H1 (cell line): ENCODE measurements at regions not wholly inside any gene's neighbourhood (a gene's known extent, or its start where the extent isn't known, plus 50 kb on each side); places are given as distances from the start of the nearest gene placed in this dataset.

Source experiments
- CTCF ChIA-PET: fragments of 300-600 bp; sonication (Branson Sonifier 250); formaldehyde crosslinking; loops from one replicate; lab custom pipeline; 2021; ENCODE audit not compliant: partially characterized antibody; lab: Charles Lee
- POLR2A ChIA-PET: fragments of 300-600 bp; sonication (Branson Sonifier 250); formaldehyde crosslinking; loops from one replicate; lab custom pipeline; 2021; ENCODE audit warnings: inconsistent platforms; ENCODE audit not compliant: partially characterized antibody; lab: Charles Lee
- DNase-seq, 2 experiments: peaks; one replicate each; pipeline versions ENCODE4 v3.0.0 to v3.0.0-alpha.2; 2010 to 2022; ENCODE audit warnings: low spot score in 2 of 2, low read depth in 1 of 2, mixed read lengths in 1 of 2
- FAIRE-seq: peaks from 2 replicates; lab custom pipeline; 2011; peaks lifted over from hg19 to GRCh38; lab: Jason Lieb, UNC
- H2AFZ ChIP-seq: 2 replicates; pipeline ENCODE4 v1.8.1; 2012; ENCODE audit warnings: low read length, inconsistent platforms
- H2AK5ac ChIP-seq: 2 replicates; pipeline ENCODE4 v1.6.1; 2013; ENCODE audit warnings: low read depth, low read length
- H2BK120ac ChIP-seq: replicated peaks from 2 replicates; pipeline ENCODE3; 2013; ENCODE audit warnings: low read depth, low read length, inconsistent platforms
- H2BK12ac ChIP-seq: 2 replicates; pipeline ENCODE4 v1.6.1; 2013; ENCODE audit warnings: low read depth, low read length
- H2BK15ac ChIP-seq: 2 replicates; pipeline ENCODE4 v1.6.1; 2013; ENCODE audit warnings: low read length
- H2BK20ac ChIP-seq: 2 replicates; pipeline ENCODE4 v1.6.1; 2013; ENCODE audit warnings: low read length
- H2BK5ac ChIP-seq: 2 replicates; pipeline ENCODE4 v1.6.1; 2013; ENCODE audit warnings: low read depth, low read length
- H3K14ac ChIP-seq: 2 replicates; pipeline ENCODE4 v1.6.1; 2013; ENCODE audit warnings: inconsistent platforms; ENCODE audit not compliant: insufficient read length
- H3K18ac ChIP-seq: 2 replicates; pipeline ENCODE4 v1.6.1; 2013; ENCODE audit warnings: low read length; ENCODE audit errors: extremely low read depth
- H3K23ac ChIP-seq: 2 replicates; pipeline ENCODE4 v1.6.1; 2013; ENCODE audit warnings: inconsistent platforms; ENCODE audit not compliant: insufficient read length
- H3K23me2 ChIP-seq: 2 replicates; pipeline ENCODE4 v1.6.1; 2013; ENCODE audit warnings: low read depth, low read length
- H3K27ac ChIP-seq: 2 replicates; pipeline ENCODE4 v1.6.1; 2011; ENCODE audit warnings: low read depth, low read length, inconsistent platforms
- H3K27me3 ChIP-seq, 4 experiments: replicated peaks in 1 of 4; 1 replicate in 1 of 4; 2 replicates in 3 of 4; pipeline versions ENCODE4 v1.6.1 to v1.8.1; 2011 to 2013; ENCODE audit warnings: low read length in 3 of 4, mild to moderate bottlenecking in 3 of 4, inconsistent platforms in 2 of 4, mixed read lengths in 2 of 4, moderate library complexity in 1 of 4; ENCODE audit not compliant: control insufficient read depth in 3 of 4, insufficient read depth in 3 of 4; ENCODE audit errors: extremely low read depth in 1 of 4
- H3K36me3 ChIP-seq, 4 experiments: 2 replicates each; pipeline versions ENCODE4 v1.6.1 to v1.8.1; 2011 to 2013; ENCODE audit warnings: mild to moderate bottlenecking in 4 of 4, low read length in 3 of 4, moderate library complexity in 2 of 4, control low read depth in 1 of 4, inconsistent platforms in 1 of 4; ENCODE audit not compliant: insufficient read depth in 4 of 4, control insufficient read depth in 2 of 4
- H3K4ac ChIP-seq: replicated peaks from 2 replicates; pipeline ENCODE3; 2013; ENCODE audit warnings: low read length, low read depth, mixed read lengths, inconsistent platforms; ENCODE audit not compliant: insufficient read length
- H3K4me1 ChIP-seq, 4 experiments: replicated peaks in 1 of 4; 1 replicate in 1 of 4; 2 replicates in 3 of 4; pipeline versions ENCODE4 v1.6.1 to v1.8.1; 2011 to 2013; ENCODE audit warnings: low read length in 3 of 4, inconsistent platforms in 2 of 4, mixed read lengths in 1 of 4; ENCODE audit not compliant: insufficient read depth in 4 of 4, control insufficient read depth in 3 of 4
- H3K4me2 ChIP-seq, 2 experiments: 2 replicates each; pipeline versions ENCODE4 v1.6.1 to v1.8.1; 2011 to 2013; ENCODE audit warnings: low read depth in 2 of 2, low read length in 2 of 2, control low read depth in 1 of 2, inconsistent platforms in 1 of 2, mild to moderate bottlenecking in 1 of 2; ENCODE audit not compliant: insufficient read depth in 1 of 2
- H3K4me3 ChIP-seq, 4 experiments: fragments of 200-600, 300-600 bp in 1 of 4; sonication (generic), shearing (Covaris generic), sonication (Bioruptor Twin) in 1 of 4; 2 replicates each; pipeline versions ENCODE4 v1.5.1 to v1.8.1; 2011 to 2016; ENCODE audit warnings: low read length in 4 of 4, low read depth in 3 of 4, control low read depth in 2 of 4, inconsistent platforms in 2 of 4, mild to moderate bottlenecking in 2 of 4, mixed read lengths in 1 of 4, moderate library complexity in 1 of 4; ENCODE audit not compliant: insufficient read depth in 2 of 4; ENCODE audit errors: extremely low read depth in 1 of 4
- H3K56ac ChIP-seq: replicated peaks from 2 replicates; pipeline ENCODE3; 2013; ENCODE audit warnings: low read depth, mild to moderate bottlenecking, mixed read lengths, low read length, inconsistent platforms; ENCODE audit not compliant: insufficient read length
- H3K79me1 ChIP-seq: 2 replicates; pipeline ENCODE4 v1.6.1; 2013; ENCODE audit warnings: low read depth, low read length, control low read depth
- H3K79me2 ChIP-seq, 2 experiments: 2 replicates each; pipeline versions ENCODE4 v1.6.1 to v1.8.1; 2012 to 2013; ENCODE audit warnings: low read length in 2 of 2, mild to moderate bottlenecking in 2 of 2, inconsistent platforms in 1 of 2; ENCODE audit not compliant: insufficient read depth in 2 of 2, control insufficient read depth in 1 of 2
- H3K9ac ChIP-seq, 4 experiments: replicated peaks in 1 of 4; 1 replicate in 1 of 4; 2 replicates in 3 of 4; pipeline versions ENCODE4 v1.6.1 to v1.8.1; 2011 to 2013; ENCODE audit warnings: low read depth in 3 of 4, low read length in 3 of 4, control low read depth in 2 of 4, mild to moderate bottlenecking in 2 of 4, moderate library complexity in 2 of 4, inconsistent platforms in 1 of 4; ENCODE audit errors: extremely low read depth in 1 of 4
- H3K9me3 ChIP-seq, 2 experiments: 2 replicates each; pipeline versions ENCODE4 v1.6.1 to v1.8.1; 2012 to 2013; ENCODE audit warnings: mild to moderate bottlenecking in 2 of 2, moderate library complexity in 2 of 2, control low read depth in 1 of 2, inconsistent platforms in 1 of 2, low read depth in 1 of 2, low read length in 1 of 2, mixed read lengths in 1 of 2; ENCODE audit not compliant: insufficient read depth in 2 of 2
- H4K20me1 ChIP-seq, 2 experiments: replicated peaks in 1 of 2; 2 replicates each; pipeline versions ENCODE3 to v1.8.1; 2011 to 2013; ENCODE audit warnings: inconsistent platforms in 2 of 2, low read length in 2 of 2, mild to moderate bottlenecking in 1 of 2; ENCODE audit not compliant: insufficient read depth in 2 of 2, control insufficient read depth in 1 of 2
- H4K5ac ChIP-seq: 2 replicates; pipeline ENCODE4 v1.6.1; 2013; ENCODE audit warnings: low read length, low read depth, mixed read lengths, inconsistent platforms; ENCODE audit not compliant: insufficient read length
- H4K8ac ChIP-seq: 2 replicates; pipeline ENCODE4 v1.8.0; 2013; ENCODE audit warnings: mild to moderate bottlenecking, moderate library complexity, low read length, inconsistent platforms; ENCODE audit not compliant: insufficient read depth; ENCODE audit errors: extremely low read depth
- H4K91ac ChIP-seq: replicated peaks from 2 replicates; pipeline ENCODE3; 2013; ENCODE audit warnings: low read length, mixed read lengths, inconsistent platforms; ENCODE audit not compliant: insufficient read length
- BRCA1 ChIP-seq: IDR thresholded peaks from 2 replicates; pipeline ENCODE4 v1.6.1; 2012; ENCODE audit warnings: low read depth, low read length, improper control_type of control experiment
- CBX8 ChIP-seq: fragments of 300-800, 300-1000 bp; sonication (generic); IDR thresholded peaks from 2 replicates; pipeline ENCODE4 v1.7.1; 2016; ENCODE audit warnings: low read depth, low read length, borderline replicate concordance
- CTCF ChIP-seq, 3 experiments: IDR thresholded peaks; 1 replicate in 2 of 3; 2 replicates in 1 of 3; pipeline versions ENCODE4 v1.5.1 to v1.6.1; 2011; ENCODE audit warnings: low read length in 3 of 3, mild to moderate bottlenecking in 3 of 3, inconsistent platforms in 2 of 3, low read depth in 1 of 3, moderate library complexity in 1 of 3; ENCODE audit not compliant: insufficient read depth in 1 of 3; ENCODE audit errors: control extremely low read depth in 1 of 3
- KDM5A ChIP-seq: fragments of 200-600 bp; IDR thresholded peaks from 2 replicates; pipeline ENCODE4 v1.7.1; 2012; ENCODE audit warnings: mild to moderate bottlenecking, low read length, inconsistent platforms, mixed read lengths
- RBBP5 ChIP-seq: IDR thresholded peaks from 2 replicates; pipeline ENCODE4 v1.7.1; 2012; ENCODE audit warnings: low read depth, mild to moderate bottlenecking, inconsistent platforms, low read length, moderate library complexity, borderline replicate concordance
- RNF2 ChIP-seq: fragments of 200-900, 300-1000 bp; sonication (generic); IDR thresholded peaks from 2 replicates; pipeline ENCODE4 v1.7.1; 2016; ENCODE audit warnings: borderline replicate concordance, low read depth, mild to moderate bottlenecking, antibody characterized with exemption, low read length; ENCODE audit not compliant: poor library complexity, severe bottlenecking; ENCODE audit errors: missing control alignments
- RXRA ChIP-seq: IDR thresholded peaks from 2 replicates; pipeline ENCODE4 v1.6.1; 2011; ENCODE audit warnings: low read depth, mild to moderate bottlenecking, low read length, moderate library complexity; ENCODE audit not compliant: insufficient read depth
- SAP30 ChIP-seq: fragments of 300-600 bp; sonication (generic); IDR thresholded peaks from 2 replicates; pipeline ENCODE4 v1.7.1; 2012; ENCODE audit warnings: low read length, moderate library complexity, mild to moderate bottlenecking, inconsistent platforms; ENCODE audit not compliant: insufficient read depth, insufficient replicate concordance
- SIX5 ChIP-seq: IDR thresholded peaks from 2 replicates; pipeline ENCODE4 v1.6.1; 2011; ENCODE audit warnings: mild to moderate bottlenecking, low read depth, low read length
- SRF ChIP-seq: IDR thresholded peaks from 2 replicates; pipeline ENCODE4 v1.6.1; 2011; ENCODE audit warnings: mild to moderate bottlenecking, low read depth, low read length, moderate library complexity
- SUZ12 ChIP-seq: fragments of 200-600 bp; sonication (generic); IDR thresholded peaks from 2 replicates; pipeline ENCODE4 v1.6.1; 2012; ENCODE audit warnings: mild to moderate bottlenecking, inconsistent platforms, low read length, moderate library complexity, mixed read lengths
- TBP ChIP-seq: IDR thresholded peaks from 2 replicates; pipeline ENCODE4 v1.6.1; 2011; ENCODE audit warnings: low read depth, low read length, improper control_type of control experiment
- WGBS, 2 experiments: shearing (Covaris generic) in 1 of 2; methylation state at CpG; one replicate each; pipeline versions ENCODE4 v1.1.6 to v1.1.7; 2013 to 2015; ENCODE audit warnings: low lambda C conversion rate in 2 of 2, mixed read lengths in 2 of 2, inconsistent platforms in 1 of 2, low coverage in 1 of 2, missing lambda C conversion rate in 1 of 2; ENCODE audit not compliant: insufficient replicate concordance in 2 of 2, insufficient coverage in 1 of 2, insufficient read length in 1 of 2; ENCODE audit errors: extremely low coverage in 1 of 2, missing lambda C conversion rate in 1 of 2; 5-methylcytosine and 5-hydroxymethylcytosine counted together

GRCh38 chr2:186909095-186909494 is 60.1 kb upstream of the ZSWIM2 start:
- H2AFZ ChIP-seq: no peak overlapping the region
- WGBS, 2 experiments: 89% methylated on average over 3 of the region's 3 CpGs; no CpG with 5 or more reads in 1 of the 2 experiments
- H3K14ac ChIP-seq: no peak overlapping the region
- no peaks in the 10 kb centered on the region; a peak in 1 of 7 replicates for H3K27me3 ChIP-seq
- no peak overlapping the region for H3K4me3 ChIP-seq
- H3K36me3 ChIP-seq: no peaks in the 10 kb centered on the region
- H3K9ac ChIP-seq: no peak overlapping the region
- H2BK5ac ChIP-seq: no peak overlapping the region
- H3K56ac ChIP-seq: no peak overlapping the region
- no peaks in the 10 kb centered on the region for H3K23me2 ChIP-seq
- H3K4ac ChIP-seq: no peak overlapping the region
- H4K20me1 ChIP-seq: no peaks in the 10 kb centered on the region
- no peak overlapping the region for H3K4me2 ChIP-seq
- H3K18ac ChIP-seq: no peak overlapping the region
- H3K79me2 ChIP-seq: no peaks in the 10 kb centered on the region
- CTCF ChIA-PET: interaction anchor here (0.7 to 0.9 kb wide), 2 partner anchors 35 to 138 kb away, joined by 3 read pairs; no protein-coding TSS in a partner anchor
- no peak overlapping the region for H3K27ac ChIP-seq
- H2BK15ac ChIP-seq: no peak overlapping the region
- H2BK20ac ChIP-seq: no peak overlapping the region
- POLR2A ChIA-PET: no interaction called here
- H3K79me1 ChIP-seq: no peaks in the 10 kb centered on the region
- no peak for FAIRE-seq
- H2AK5ac ChIP-seq: no peak overlapping the region
- H4K91ac ChIP-seq: no peak overlapping the region
- no peak for DNase-seq
- H2BK12ac ChIP-seq: no peak overlapping the region
- no peak overlapping the region for H3K23ac ChIP-seq
- no peaks in the 10 kb centered on the region for H3K4me1 ChIP-seq
- no peaks in the 10 kb centered on the region for H3K9me3 ChIP-seq
- H4K5ac ChIP-seq: no peak overlapping the region
- H4K8ac ChIP-seq: no peak overlapping the region
- H2BK120ac ChIP-seq: no peak overlapping the region
- TF ChIP-seq KDM5A (no peak), RBBP5 (no peak), TBP (no peak), BRCA1 (no peak), RNF2 (no peak), SRF (no peak), SUZ12 (no peak), SIX5 (no peak), SAP30 (no peak), CTCF (IDR thresholded peaks at IDR 0.05; ENCODE audit: control extremely low read depth in 1 of 3, insufficient read depth in 1 of 3, low read depth in 1 of 3, low read length in 3 of 3) (no peak), RXRA (no peak), CBX8 (no peak)
